ENCODE measurements at regions not wholly inside any gene's neighbourhood (a gene's known extent, or its start where the extent isn't known, plus 50 kb on each side); places are given as distances from the start of the nearest gene placed in this dataset.

DNA sequence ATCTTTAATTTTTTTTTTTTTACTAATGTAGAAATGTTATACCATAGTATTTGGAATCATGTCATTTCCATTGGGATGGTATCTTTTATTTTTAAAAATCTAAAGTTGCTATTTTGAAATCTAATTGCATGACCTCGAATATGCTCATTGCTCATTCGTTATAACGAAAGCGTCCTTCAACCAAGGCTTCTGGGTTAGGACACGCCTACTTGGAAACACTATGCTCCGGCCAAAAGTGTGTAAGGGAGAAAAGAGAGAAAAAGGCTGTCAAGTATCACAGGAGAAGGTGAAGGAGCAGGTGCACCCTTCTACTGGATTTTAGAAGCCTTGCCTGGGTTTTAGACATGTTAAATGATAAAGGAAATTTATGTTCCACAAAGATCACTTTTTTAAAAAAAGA is 465.9 kb upstream of the ID2 start:
- no peak overlapping the region for H3K4me3 ChIP-seq (ENCODE audit: insufficient read depth, low read depth, low read length, poor library complexity, severe bottlenecking)
- no peaks in the 10 kb centered on the region for H3K36me3 ChIP-seq (ENCODE audit: control insufficient read depth, insufficient read depth, low read length)
- H3K27ac ChIP-seq (ENCODE audit: insufficient read depth, low read length, poor library complexity, severe bottlenecking), result no peak overlapping the region
- no peaks in the 10 kb centered on the region for H3K4me1 ChIP-seq (ENCODE audit: control insufficient read depth, insufficient read depth, low read length, poor library complexity, severe bottlenecking)
- no peak for DNase-seq
- H3K27me3 ChIP-seq (replicated peaks; ENCODE audit: control insufficient read depth, insufficient read depth, low read length, poor library complexity, severe bottlenecking), result no peaks in the 10 kb centered on the region
- no peaks in the 10 kb centered on the region for H3K9me3 ChIP-seq (ENCODE audit: control insufficient read depth, low read length)

- no peak overlapping the region for H3K4me3 ChIP-seq (ENCODE audit: insufficient read depth, low read depth, low read length, poor library complexity, severe bottlenecking)
Observed at GRCh38 chr2:8216397-8216796, 465.5 kb upstream of the ID2 start.

GRCh38 chr2:8217468-8218030 is 464.3 kb upstream of the ID2 start:
- H3K27me3 ChIP-seq (replicated peaks; ENCODE audit: control insufficient read depth, insufficient read depth, low read length, poor library complexity, severe bottlenecking), result no peaks in the 10 kb centered on the region
- no peak overlapping the region for H3K4me3 ChIP-seq (ENCODE audit: insufficient read depth, low read depth, low read length, poor library complexity, severe bottlenecking)
- H3K27ac ChIP-seq (ENCODE audit: insufficient read depth, low read length, poor library complexity, severe bottlenecking), result no peak overlapping the region
- no peaks in the 10 kb centered on the region for H3K9me3 ChIP-seq (ENCODE audit: control insufficient read depth, low read length)
- no peak for DNase-seq
- no peaks in the 10 kb centered on the region for H3K36me3 ChIP-seq (ENCODE audit: control insufficient read depth, insufficient read depth, low read length)
- no peaks in the 10 kb centered on the region for H3K4me1 ChIP-seq (ENCODE audit: control insufficient read depth, insufficient read depth, low read length, poor library complexity, severe bottlenecking)

More at GRCh38 chr2:8216397-8216796, 465.5 kb upstream of the ID2 start:
- Histone ChIP-seq H3K27ac (ENCODE audit: insufficient read depth, low read length, poor library complexity, severe bottlenecking) (no peak overlapping the region), H3K36me3 (ENCODE audit: control insufficient read depth, insufficient read depth, low read length) (no peaks in the 10 kb centered on the region), H3K27me3 (replicated peaks; ENCODE audit: control insufficient read depth, insufficient read depth, low read length, poor library complexity, severe bottlenecking) (no peaks in the 10 kb centered on the region), H3K9me3 (ENCODE audit: control insufficient read depth, low read length) (no peaks in the 10 kb centered on the region), H3K4me1 (ENCODE audit: control insufficient read depth, insufficient read depth, low read length, poor library complexity, severe bottlenecking) (no peaks in the 10 kb centered on the region)
- DNase-seq, result no peak

- Histone ChIP-seq H3K27ac (ENCODE audit: insufficient read depth, low read length, poor library complexity, severe bottlenecking) (no peak overlapping the region), H3K4me1 (ENCODE audit: control insufficient read depth, insufficient read depth, low read length, poor library complexity, severe bottlenecking) (no peaks in the 10 kb centered on the region), H3K36me3 (ENCODE audit: control insufficient read depth, insufficient read depth, low read length) (no peaks in the 10 kb centered on the region), H3K4me3 (ENCODE audit: insufficient read depth, low read depth, low read length, poor library complexity, severe bottlenecking) (no peak overlapping the region), H3K9me3 (ENCODE audit: control insufficient read depth, low read length) (no peaks in the 10 kb centered on the region), H3K27me3 (replicated peaks; ENCODE audit: control insufficient read depth, insufficient read depth, low read length, poor library complexity, severe bottlenecking) (no peaks in the 10 kb centered on the region)
- DNase-seq, result no peak
Observed at GRCh38 chr2:8219096-8219495, 462.8 kb upstream of the ID2 start.

DNA sequence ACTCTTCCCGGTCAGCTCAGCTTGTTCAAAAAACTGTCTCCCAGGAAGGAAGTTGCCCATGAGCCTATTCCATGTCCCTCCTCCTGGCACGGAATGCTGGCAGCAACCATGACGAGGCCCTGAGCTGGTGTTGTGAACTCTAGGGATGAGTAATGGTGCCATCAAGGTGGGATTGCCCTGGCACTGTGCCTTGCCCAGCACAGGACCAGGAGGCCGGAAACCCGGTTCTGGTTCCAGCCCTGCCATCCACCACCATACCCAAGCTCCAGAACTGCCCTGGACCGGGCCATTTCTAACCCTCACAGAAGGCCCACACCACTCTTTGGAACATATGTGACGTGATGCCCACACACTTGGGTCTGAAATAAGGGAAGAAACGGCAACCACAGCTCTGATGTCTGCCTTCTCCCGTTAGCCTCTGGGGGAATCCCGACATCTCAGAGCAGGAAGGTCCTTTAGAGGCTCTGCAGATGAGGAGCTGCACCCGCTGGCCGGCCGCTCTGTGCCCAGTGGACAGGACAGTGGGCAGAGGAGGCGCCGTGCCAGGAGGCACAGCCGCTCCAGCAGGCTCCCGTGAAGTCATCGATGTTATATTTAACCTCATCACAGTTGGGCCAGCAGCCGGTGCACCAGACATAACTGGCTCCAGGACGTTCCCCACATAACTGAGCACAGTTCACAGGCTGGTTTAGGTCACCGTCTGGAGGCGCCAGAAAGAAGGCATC is 462.1 kb upstream of the ID2 start:
- Histone ChIP-seq H3K4me3 (ENCODE audit: insufficient read depth, low read depth, low read length, poor library complexity, severe bottlenecking) (no peak overlapping the region), H3K27me3 (replicated peaks; ENCODE audit: control insufficient read depth, insufficient read depth, low read length, poor library complexity, severe bottlenecking) (no peaks in the 10 kb centered on the region), H3K27ac (ENCODE audit: insufficient read depth, low read length, poor library complexity, severe bottlenecking) (no peak overlapping the region), H3K36me3 (ENCODE audit: control insufficient read depth, insufficient read depth, low read length) (no peaks in the 10 kb centered on the region), H3K4me1 (ENCODE audit: control insufficient read depth, insufficient read depth, low read length, poor library complexity, severe bottlenecking) (no peaks in the 10 kb centered on the region), H3K9me3 (ENCODE audit: control insufficient read depth, low read length) (no peaks in the 10 kb centered on the region)
- no peak for DNase-seq

DNA sequence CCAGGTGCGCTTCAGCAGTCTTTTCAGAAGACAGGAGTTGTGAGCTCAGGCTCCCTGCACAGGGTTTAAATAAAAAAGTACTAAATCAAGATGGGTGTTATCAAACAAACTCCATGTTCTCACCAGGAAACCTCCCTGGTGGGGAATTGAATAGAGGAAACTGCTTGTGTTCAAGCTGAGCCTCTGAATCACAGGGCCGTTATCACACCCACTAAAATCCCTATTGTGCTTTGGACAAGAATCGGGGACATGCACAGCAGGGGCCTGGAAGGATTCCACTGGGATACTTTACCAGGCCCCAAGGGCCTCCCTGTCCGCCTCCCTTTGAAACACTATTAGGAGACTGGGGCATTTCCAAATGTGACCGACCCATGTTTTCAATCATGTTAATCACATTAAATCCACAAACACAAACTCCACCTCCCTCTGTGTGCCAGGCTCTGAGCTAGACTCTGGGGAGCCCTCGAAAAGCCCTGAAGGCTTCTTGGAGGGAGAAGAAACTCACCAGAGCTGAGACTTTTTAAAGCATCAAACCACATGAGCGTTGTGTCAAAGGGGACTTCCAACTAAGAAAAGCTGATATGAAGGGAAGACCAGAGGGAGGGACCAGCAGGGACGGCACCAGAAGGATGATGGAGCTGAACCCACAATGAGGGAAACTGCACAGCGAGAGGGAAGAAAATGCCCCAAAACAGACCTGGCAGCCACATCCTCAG is 458.7 kb upstream of the ID2 start:
- Histone ChIP-seq H3K9me3 (ENCODE audit: control insufficient read depth, low read length) (no peaks in the 10 kb centered on the region), H3K36me3 (ENCODE audit: control insufficient read depth, insufficient read depth, low read length) (no peaks in the 10 kb centered on the region), H3K27ac (ENCODE audit: insufficient read depth, low read length, poor library complexity, severe bottlenecking) (no peak overlapping the region), H3K4me1 (ENCODE audit: control insufficient read depth, insufficient read depth, low read length, poor library complexity, severe bottlenecking) (no peaks in the 10 kb centered on the region), H3K27me3 (replicated peaks; ENCODE audit: control insufficient read depth, insufficient read depth, low read length, poor library complexity, severe bottlenecking) (no peaks in the 10 kb centered on the region), H3K4me3 (ENCODE audit: insufficient read depth, low read depth, low read length, poor library complexity, severe bottlenecking) (no peak overlapping the region)
- no peak for DNase-seq

- H3K4me3 ChIP-seq (ENCODE audit: insufficient read depth, low read depth, low read length, poor library complexity, severe bottlenecking), result no peak overlapping the region
- no peak for DNase-seq
- H3K36me3 ChIP-seq (ENCODE audit: control insufficient read depth, insufficient read depth, low read length), result no peaks in the 10 kb centered on the region
- no peaks in the 10 kb centered on the region for H3K4me1 ChIP-seq (ENCODE audit: control insufficient read depth, insufficient read depth, low read length, poor library complexity, severe bottlenecking)
- no peaks in the 10 kb centered on the region for H3K27me3 ChIP-seq (replicated peaks; ENCODE audit: control insufficient read depth, insufficient read depth, low read length, poor library complexity, severe bottlenecking)
- no peaks in the 10 kb centered on the region for H3K9me3 ChIP-seq (ENCODE audit: control insufficient read depth, low read length)
- no peak overlapping the region for H3K27ac ChIP-seq (ENCODE audit: insufficient read depth, low read length, poor library complexity, severe bottlenecking)
Observed at GRCh38 chr2:8223695-8224346, 458.0 kb upstream of the ID2 start.

DNA sequence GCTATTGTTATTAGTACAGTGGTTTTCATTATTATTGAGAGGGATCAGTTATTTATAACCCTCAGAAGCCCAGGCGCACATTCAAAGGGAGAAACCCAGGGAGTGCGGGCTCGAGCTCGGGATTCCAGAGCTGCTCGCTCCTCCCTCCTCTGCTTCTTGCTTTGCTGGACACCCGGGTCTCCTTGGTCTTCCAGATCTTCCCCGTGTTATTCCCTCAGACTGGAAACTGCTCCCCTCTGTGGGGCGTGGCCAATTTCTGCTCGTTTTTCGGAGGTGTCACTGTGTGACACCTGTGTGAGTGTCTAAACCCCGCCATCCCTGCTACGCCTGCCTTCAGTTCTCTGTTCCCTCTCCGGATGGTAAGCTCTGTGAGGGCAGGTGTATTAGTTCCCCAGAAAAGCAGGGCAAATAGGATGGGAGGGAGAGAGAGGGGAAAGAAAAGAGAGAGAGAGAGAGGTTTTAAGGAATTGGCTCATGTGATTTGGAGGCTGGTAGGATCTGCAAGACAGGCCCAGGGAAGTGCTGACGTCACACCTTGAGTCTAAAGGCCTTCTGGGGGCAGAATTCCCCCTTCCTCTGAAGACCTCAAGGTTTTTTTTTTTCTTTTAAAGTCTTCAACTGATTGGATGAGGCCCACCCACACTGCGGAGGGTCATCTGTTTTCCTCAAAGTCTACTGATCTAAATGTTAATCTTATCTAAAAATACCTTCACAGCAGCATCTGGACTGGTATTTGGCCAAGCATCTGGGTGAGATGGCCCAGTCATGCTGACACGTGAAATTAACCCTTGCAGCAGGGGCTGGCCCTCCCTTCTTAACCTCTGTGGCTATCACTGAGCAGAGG is 457.3 kb upstream of the ID2 start:
- DNase-seq, result no peak
- Histone ChIP-seq H3K27ac (ENCODE audit: insufficient read depth, low read length, poor library complexity, severe bottlenecking) (no peak overlapping the region), H3K27me3 (replicated peaks; ENCODE audit: control insufficient read depth, insufficient read depth, low read length, poor library complexity, severe bottlenecking) (no peaks in the 10 kb centered on the region), H3K4me3 (ENCODE audit: insufficient read depth, low read depth, low read length, poor library complexity, severe bottlenecking) (no peak overlapping the region), H3K36me3 (ENCODE audit: control insufficient read depth, insufficient read depth, low read length) (no peaks in the 10 kb centered on the region), H3K4me1 (ENCODE audit: control insufficient read depth, insufficient read depth, low read length, poor library complexity, severe bottlenecking) (no peaks in the 10 kb centered on the region), H3K9me3 (ENCODE audit: control insufficient read depth, low read length) (no peaks in the 10 kb centered on the region)

DNA sequence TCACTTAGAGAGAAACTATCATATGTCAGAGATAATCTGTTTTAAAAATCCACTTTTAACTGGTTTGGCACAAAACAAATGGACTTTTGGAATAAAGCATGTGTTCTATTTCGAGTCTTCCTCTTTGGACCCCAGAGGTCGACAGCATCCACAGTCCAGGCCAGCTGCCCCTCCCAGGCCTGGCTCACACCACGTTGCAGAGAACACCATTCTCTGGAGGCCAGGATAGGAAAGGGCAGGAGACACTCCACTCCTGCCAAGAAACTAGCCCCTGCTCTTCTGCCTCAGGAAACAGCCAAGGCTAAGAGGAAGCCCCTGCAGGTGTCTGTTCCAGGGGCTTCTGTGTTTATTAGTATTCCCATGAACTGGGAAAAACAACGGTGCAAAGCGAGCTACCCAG is 456.6 kb upstream of the ID2 start:
- no peak overlapping the region for H3K4me3 ChIP-seq (ENCODE audit: insufficient read depth, low read depth, low read length, poor library complexity, severe bottlenecking)
- H3K27me3 ChIP-seq (replicated peaks; ENCODE audit: control insufficient read depth, insufficient read depth, low read length, poor library complexity, severe bottlenecking), result no peaks in the 10 kb centered on the region
- H3K36me3 ChIP-seq (ENCODE audit: control insufficient read depth, insufficient read depth, low read length), result no peaks in the 10 kb centered on the region
- H3K9me3 ChIP-seq (ENCODE audit: control insufficient read depth, low read length), result no peaks in the 10 kb centered on the region
- no peaks in the 10 kb centered on the region for H3K4me1 ChIP-seq (ENCODE audit: control insufficient read depth, insufficient read depth, low read length, poor library complexity, severe bottlenecking)
- H3K27ac ChIP-seq (ENCODE audit: insufficient read depth, low read length, poor library complexity, severe bottlenecking), result no peak overlapping the region
- DNase-seq, result no peak

Data from effector memory CD4-positive, alpha-beta T cell (primary cell).